Right atrium auricular region (tissue), 2 donors: ENCODE measurements at regions not wholly inside any gene's neighbourhood (a gene's known extent, or its start where the extent isn't known, plus 50 kb on each side); places are given as distances from the start of the nearest gene placed in this dataset.

Experiments
- DNase-seq: peaks from one replicate; pipeline ENCODE4 v3.0.0-alpha.2; 2019; ENCODE audit warnings: low spot score
- H3K27ac ChIP-seq, 2 donors: fragments of 200-600 bp; sonication (generic); 1 replicate in 1 of 2; 2 replicates in 1 of 2; pipeline ENCODE4 v1.5.1; 2016 to 2019
- H3K27me3 ChIP-seq, 2 donors: fragments of 200-600 bp; sonication (generic); one replicate each; pipeline versions ENCODE4 v1.5.1 to v1.6.0; 2017 to 2019
- H3K36me3 ChIP-seq: fragments of 200-600 bp; sonication (generic); one replicate; pipeline ENCODE4 v1.5.1; 2016
- H3K4me1 ChIP-seq, 2 donors: fragments of 200-600 bp; sonication (generic); one replicate each; pipeline versions ENCODE4 v1.5.1 to v1.6.0; 2017 to 2019
- H3K4me3 ChIP-seq, 2 donors: fragments of 200-600 bp; sonication (generic); 1 replicate in 1 of 2; 2 replicates in 1 of 2; pipeline ENCODE4 v1.5.1; 2017 to 2019; ENCODE audit warnings: mild to moderate bottlenecking in 1 of 2, moderate library complexity in 1 of 2
- H3K9me3 ChIP-seq, 2 donors: fragments of 200-600 bp; sonication (generic); one replicate each; pipeline ENCODE4 v1.5.1; 2019
- TF ChIP-seq, protein P1 (sequence below), 2 donors: fragments of 200-600 bp; sonication (generic); IDR thresholded peaks; one replicate each; pipeline ENCODE4 v1.5.1; 2019; ENCODE audit warnings: antibody characterized with exemption in 2 of 2

DNA sequence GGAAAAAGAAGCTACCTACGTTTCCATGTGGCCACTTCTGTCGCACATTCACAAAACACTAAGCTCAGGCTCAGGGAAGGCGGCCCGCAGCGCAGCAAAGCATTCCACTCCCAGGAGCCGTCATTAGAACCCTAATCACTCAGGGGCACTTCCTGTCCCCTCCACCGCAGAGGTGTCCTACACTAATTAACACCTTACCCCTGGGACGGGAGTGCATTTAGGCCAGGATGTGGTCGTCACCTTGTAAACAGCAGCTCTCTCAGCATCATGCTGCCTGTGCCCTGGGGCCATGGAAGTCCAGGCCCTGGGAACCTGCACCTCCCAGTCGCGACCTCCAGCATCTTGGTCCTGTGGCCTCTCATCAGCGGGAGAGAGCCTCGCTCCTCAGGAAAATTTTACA is 359.8 kb upstream of the SALL3 start:
- no peak for DNase-seq
- Histone ChIP-seq H3K4me3 (no peak overlapping the region), H3K27me3 (no peaks in the 10 kb centered on the region), H3K27ac (no peak overlapping the region), H3K36me3 (no peaks in the 10 kb centered on the region), H3K9me3 (peaks cover 0 to 22% of the 10 kb centered on the region in 2 donors), H3K4me1 (no peaks in the 10 kb centered on the region)
- TF ChIP-seq, protein P1, sequence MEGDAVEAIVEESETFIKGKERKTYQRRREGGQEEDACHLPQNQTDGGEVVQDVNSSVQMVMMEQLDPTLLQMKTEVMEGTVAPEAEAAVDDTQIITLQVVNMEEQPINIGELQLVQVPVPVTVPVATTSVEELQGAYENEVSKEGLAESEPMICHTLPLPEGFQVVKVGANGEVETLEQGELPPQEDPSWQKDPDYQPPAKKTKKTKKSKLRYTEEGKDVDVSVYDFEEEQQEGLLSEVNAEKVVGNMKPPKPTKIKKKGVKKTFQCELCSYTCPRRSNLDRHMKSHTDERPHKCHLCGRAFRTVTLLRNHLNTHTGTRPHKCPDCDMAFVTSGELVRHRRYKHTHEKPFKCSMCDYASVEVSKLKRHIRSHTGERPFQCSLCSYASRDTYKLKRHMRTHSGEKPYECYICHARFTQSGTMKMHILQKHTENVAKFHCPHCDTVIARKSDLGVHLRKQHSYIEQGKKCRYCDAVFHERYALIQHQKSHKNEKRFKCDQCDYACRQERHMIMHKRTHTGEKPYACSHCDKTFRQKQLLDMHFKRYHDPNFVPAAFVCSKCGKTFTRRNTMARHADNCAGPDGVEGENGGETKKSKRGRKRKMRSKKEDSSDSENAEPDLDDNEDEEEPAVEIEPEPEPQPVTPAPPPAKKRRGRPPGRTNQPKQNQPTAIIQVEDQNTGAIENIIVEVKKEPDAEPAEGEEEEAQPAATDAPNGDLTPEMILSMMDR (IDR thresholded peaks at IDR 0.05): no peak

DNA sequence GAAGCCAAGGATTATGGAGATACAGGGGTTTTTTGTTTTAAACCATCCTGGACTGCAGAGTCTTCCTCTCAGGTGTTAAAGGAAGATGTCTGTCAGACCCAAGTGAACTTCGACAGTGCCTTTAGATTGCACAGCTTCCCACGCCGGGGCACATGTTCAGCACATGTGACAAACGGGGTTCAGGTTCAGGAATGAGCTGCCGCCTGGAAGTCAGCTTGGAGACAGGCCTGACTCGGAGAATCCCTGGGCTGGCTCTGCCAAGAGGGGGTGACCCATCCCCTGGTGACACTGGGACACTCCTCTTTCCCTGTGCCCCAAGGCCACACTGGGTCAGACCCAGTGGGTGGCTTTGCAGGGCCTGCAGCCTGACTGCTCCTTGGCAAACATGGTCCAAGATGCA is 359.3 kb upstream of the SALL3 start:
- H3K36me3 ChIP-seq: no peaks in the 10 kb centered on the region
- no peak overlapping the region for H3K4me3 ChIP-seq
- H3K27me3 ChIP-seq: no peaks in the 10 kb centered on the region
- no peak for DNase-seq
- peaks cover 0 to 21% of the 10 kb centered on the region in 2 donors for H3K9me3 ChIP-seq
- TF ChIP-seq, protein P1 (IDR thresholded peaks at IDR 0.05): no peak
- H3K27ac ChIP-seq: no peak overlapping the region
- H3K4me1 ChIP-seq: no peaks in the 10 kb centered on the region

DNA sequence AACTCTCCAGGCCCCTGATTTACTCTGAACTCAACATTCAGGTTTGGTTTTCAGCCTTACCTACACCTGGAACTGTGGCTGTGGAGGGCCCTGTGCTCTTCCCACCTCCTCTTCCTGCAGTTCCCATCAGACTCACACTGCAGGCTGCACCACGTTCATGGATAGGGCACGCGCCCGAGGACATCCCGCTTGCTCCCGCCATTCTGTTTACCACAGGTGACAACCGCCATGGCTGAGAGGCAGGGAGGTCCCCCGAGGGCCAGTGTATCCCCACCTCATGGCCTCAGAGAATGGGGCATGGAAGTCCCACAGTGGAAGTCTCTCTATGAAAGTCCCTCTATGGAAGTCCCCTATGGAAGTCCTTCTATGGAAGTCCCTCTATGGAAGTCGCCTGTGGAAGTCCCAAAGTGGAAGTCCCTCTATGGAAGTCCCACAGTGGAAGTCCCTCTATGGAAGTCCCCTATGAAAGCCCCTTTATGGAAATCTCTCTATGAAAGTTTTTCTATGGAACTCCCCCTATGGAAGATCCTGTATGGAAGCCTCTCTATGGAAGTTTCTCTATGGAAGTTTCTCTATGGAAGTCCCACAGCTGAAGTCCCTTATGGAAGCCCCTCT is 358.4 kb upstream of the SALL3 start:
- Histone ChIP-seq H3K36me3 (no peaks in the 10 kb centered on the region), H3K27me3 (no peaks in the 10 kb centered on the region), H3K4me3 (no peak overlapping the region), H3K9me3 (peaks cover 0 to 12% of the 10 kb centered on the region in 2 donors), H3K27ac (no peak overlapping the region), H3K4me1 (no peaks in the 10 kb centered on the region)
- DNase-seq: no peak
- TF ChIP-seq, protein P1 (IDR thresholded peaks at IDR 0.05): no peak

DNA sequence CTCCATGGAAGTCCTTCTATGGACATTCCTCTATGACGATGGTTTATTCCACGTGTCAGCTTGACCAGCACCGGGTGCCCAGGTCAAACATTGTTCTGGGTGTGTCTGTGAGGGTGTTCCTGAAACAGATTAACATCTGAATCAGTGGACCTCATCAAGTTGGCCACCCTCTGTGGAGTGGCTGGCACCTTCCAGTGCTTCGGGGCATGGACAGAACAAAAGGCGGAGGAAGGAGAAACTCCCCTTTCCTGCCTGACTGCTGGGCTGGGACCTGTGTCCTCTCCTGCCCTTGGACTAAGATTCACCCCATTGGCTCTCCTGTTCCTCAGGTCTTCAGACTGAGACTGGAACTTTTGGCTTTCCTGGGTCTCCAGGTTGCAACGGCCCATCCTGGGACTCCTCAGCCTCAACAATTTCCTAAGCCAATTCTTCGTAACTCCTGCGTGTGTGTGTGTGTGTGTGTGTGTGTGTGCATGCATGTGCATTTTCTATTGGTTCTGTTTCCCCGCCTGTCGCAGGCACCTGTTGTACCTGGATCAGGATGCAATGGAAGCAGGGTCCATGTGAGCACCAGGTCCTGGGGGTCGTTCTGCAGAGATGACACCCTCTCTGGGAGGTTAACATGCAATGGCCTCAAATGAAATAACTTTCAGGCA is 357.2 kb upstream of the SALL3 start:
- H3K9me3 ChIP-seq: peaks cover 0 to under 1% of the 10 kb centered on the region in 2 donors
- TF ChIP-seq, protein P1 (IDR thresholded peaks at IDR 0.05): no peak
- H3K27ac ChIP-seq: no peak overlapping the region
- no peaks in the 10 kb centered on the region for H3K36me3 ChIP-seq
- H3K4me3 ChIP-seq: no peak overlapping the region
- no peaks in the 10 kb centered on the region for H3K4me1 ChIP-seq
- no peak for DNase-seq
- H3K27me3 ChIP-seq: no peaks in the 10 kb centered on the region

DNA sequence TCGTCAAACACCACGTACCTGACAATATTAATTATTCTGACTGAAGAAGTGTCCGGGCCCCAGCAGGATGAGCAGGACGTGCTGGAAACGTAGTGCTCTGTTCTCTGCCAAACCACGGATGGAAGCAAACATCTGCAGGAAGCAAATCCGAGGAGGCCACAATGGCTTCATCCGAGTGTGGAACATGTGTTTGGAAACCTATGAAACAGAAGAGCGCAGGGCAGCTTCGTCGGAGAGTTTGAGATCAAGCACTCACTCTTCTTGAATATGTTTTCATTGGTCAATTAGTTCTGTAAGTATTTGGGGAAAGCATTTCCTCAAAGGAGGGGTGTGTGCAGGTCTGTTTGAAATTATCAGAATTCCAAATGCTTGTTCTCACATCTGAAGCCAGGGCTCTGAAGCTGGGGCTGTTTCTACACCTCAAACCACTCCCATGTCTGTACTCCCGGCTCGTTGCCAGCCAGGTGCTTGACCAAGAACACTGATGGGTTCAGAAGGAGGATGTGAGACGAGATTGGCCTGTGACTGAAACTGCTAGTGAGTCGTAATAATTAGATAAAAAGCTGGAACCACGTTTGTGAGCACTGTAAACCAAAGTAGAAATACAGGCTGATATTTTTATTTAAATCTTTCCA is 356.6 kb upstream of the SALL3 start:
- Histone ChIP-seq H3K27ac (no peak overlapping the region), H3K4me3 (no peak overlapping the region), H3K27me3 (no peaks in the 10 kb centered on the region), H3K9me3 (no peaks in the 10 kb centered on the region), H3K4me1 (no peaks in the 10 kb centered on the region), H3K36me3 (no peaks in the 10 kb centered on the region)
- TF ChIP-seq, protein P1 (IDR thresholded peaks at IDR 0.05): no peak
- DNase-seq: no peak
